GM12878 (cell line): ENCODE measurements at regions not wholly inside any gene's neighbourhood (a gene's known extent, or its start where the extent isn't known, plus 50 kb on each side); places are given as distances from the start of the nearest gene placed in this dataset.

Experiments used
- ATAC-seq: fragments of 200-7000 bp; cut with Tn5 transposase; 3 replicates; pipeline ENCODE4 v1.9.1; 2020; ENCODE audit warnings: mild to moderate bottlenecking, moderate library complexity
- BruUV-seq: library from RNA; stranded (reverse); fragments of 400-500 nt; replicated peaks from 2 replicates; lab custom pipeline; 2021; lab: Mats Ljungman, UMichigan
- CTCF ChIA-PET: fragments of 300-600 bp; sonication (Branson Sonifier 250); formaldehyde crosslinking; extraction: SDS; loops from one replicate; lab custom pipeline; 2021; ENCODE audit warnings: inconsistent platforms; lab: Yijun Ruan, JAX
- POLR2A ChIA-PET: fragments of 350-600 bp; formaldehyde crosslinking; extraction: SDS; loops from one replicate; lab custom pipeline; 2021; ENCODE audit warnings: inconsistent platforms; lab: Charles Lee
- RAD21 ChIA-PET: fragments of 300-600 bp; sonication (Branson Sonifier 250); formaldehyde crosslinking; loops from one replicate; lab custom pipeline; 2023; ENCODE audit warnings: antibody characterized with exemption; ENCODE audit not compliant: unreplicated experiment; lab: Charles Lee
- SMC1A ChIA-PET: fragments of 300-600 bp; sonication (Branson Sonifier 250); formaldehyde crosslinking; loops from one replicate; lab custom pipeline; 2023; ENCODE audit not compliant: unreplicated experiment, uncharacterized antibody; lab: Charles Lee
- DNase-seq: peaks from one replicate; pipeline ENCODE4 v3.0.0-alpha.2; 2011; ENCODE audit warnings: low read depth, low spot score
- FAIRE-seq: peaks from 3 replicates; lab custom pipeline; 2011; peaks lifted over from hg19 to GRCh38; lab: Jason Lieb, UNC
- H2AFZ ChIP-seq: 2 replicates; pipeline ENCODE4 v1.6.0; 2011; ENCODE audit warnings: low read depth, low read length, control low read depth; ENCODE audit not compliant: control insufficient read depth
- H3K27ac ChIP-seq: 2 replicates; pipeline ENCODE4 v1.5.1; 2011; ENCODE audit warnings: control low read depth; ENCODE audit not compliant: control insufficient read depth, insufficient read depth
- H3K27me3 ChIP-seq, 2 experiments: replicated peaks in 1 of 2; 2 replicates each; pipeline versions ENCODE4 v1.6.0 to v1.6.1; 2011; ENCODE audit warnings: low read length in 1 of 2; ENCODE audit not compliant: control insufficient read depth in 2 of 2, insufficient read depth in 2 of 2
- H3K36me3 ChIP-seq, 2 experiments: 2 replicates each; pipeline ENCODE4 v1.5.1; 2011; ENCODE audit warnings: low read length in 1 of 2; ENCODE audit not compliant: control insufficient read depth in 2 of 2, insufficient read depth in 2 of 2
- H3K4me1 ChIP-seq: 2 replicates; pipeline ENCODE4 v1.6.1; 2011; ENCODE audit warnings: mild to moderate bottlenecking, low read length, moderate library complexity, mixed read lengths; ENCODE audit not compliant: control insufficient read depth, insufficient read depth
- H3K4me2 ChIP-seq: 2 replicates; pipeline ENCODE4 v1.6.0; 2011; ENCODE audit warnings: control low read depth; ENCODE audit not compliant: control insufficient read depth, insufficient read depth
- H3K4me3 ChIP-seq: fragments of 200-600 bp; sonication (generic); 2 replicates; pipeline ENCODE4 v1.5.1; 2016
- H3K79me2 ChIP-seq: 2 replicates; pipeline ENCODE4 v1.6.0; 2011; ENCODE audit warnings: low read length; ENCODE audit not compliant: control insufficient read depth, insufficient read depth
- H3K9ac ChIP-seq: 2 replicates; pipeline ENCODE4 v1.8.0; 2011; ENCODE audit warnings: low read length, control low read depth, mixed read lengths; ENCODE audit not compliant: control insufficient read depth, insufficient read depth
- H3K9me3 ChIP-seq: replicated peaks from 3 replicates; pipeline ENCODE4 v1.5.1; 2011; ENCODE audit warnings: mild to moderate bottlenecking, low read length; ENCODE audit not compliant: control insufficient read depth, insufficient read depth
- H4K20me1 ChIP-seq: 2 replicates; pipeline ENCODE4 v1.6.0; 2011; ENCODE audit not compliant: control insufficient read depth, insufficient read depth
- CBX5 ChIP-seq: sonication (generic); IDR thresholded peaks from 2 replicates; pipeline ENCODE4 v1.6.1; 2016; ENCODE audit warnings: low read depth, moderate library complexity, mild to moderate bottlenecking, inconsistent platforms
- CREM ChIP-seq: IDR thresholded peaks from 2 replicates; pipeline ENCODE4 v1.6.1; 2014; ENCODE audit warnings: antibody characterized with exemption, low read depth
- EGR1 ChIP-seq, 2 experiments: IDR thresholded peaks; 1 replicate in 1 of 2; 2 replicates in 1 of 2; pipeline ENCODE4 v1.6.1; 2011 to 2012; ENCODE audit warnings: low read depth in 2 of 2, low read length in 2 of 2, borderline replicate concordance in 1 of 2, mild to moderate bottlenecking in 1 of 2, moderate library complexity in 1 of 2
- EZH2 ChIP-seq: IDR thresholded peaks from 2 replicates; pipeline ENCODE4 v1.6.1; 2012; ENCODE audit warnings: low read depth, mild to moderate bottlenecking, control low read depth, inconsistent platforms, low read length, borderline replicate concordance; ENCODE audit not compliant: control insufficient read depth
- FOS ChIP-seq: IDR thresholded peaks from 3 replicates; pipeline ENCODE4 v1.6.1; 2011; ENCODE audit warnings: borderline replicate concordance; ENCODE audit not compliant: insufficient read length; ENCODE audit errors: extremely low read depth
- IKZF1 ChIP-seq: fragments of 450-650 bp; conservative IDR thresholded peaks from 2 replicates; pipeline ENCODE4 v1.6.1; 2017; ENCODE audit warnings: antibody characterized with exemption, mild to moderate bottlenecking
- MTA2 ChIP-seq: fragments of 450-650 bp; IDR thresholded peaks from 2 replicates; pipeline ENCODE4 v1.6.1; 2016; ENCODE audit warnings: low read depth, mild to moderate bottlenecking, moderate library complexity
- MYB ChIP-seq: fragments of 150-350 bp; IDR thresholded peaks from 2 replicates; pipeline ENCODE4 v1.6.1; 2014; ENCODE audit warnings: mild to moderate bottlenecking, low read depth, low read length, borderline replicate concordance
- NKRF ChIP-seq: fragments of 450-650 bp; conservative IDR thresholded peaks from 2 replicates; pipeline ENCODE4 v1.6.1; 2017; ENCODE audit warnings: mild to moderate bottlenecking, moderate library complexity
- NR2C2 ChIP-seq: IDR thresholded peaks from 2 replicates; pipeline ENCODE4 v1.6.1; 2011; ENCODE audit warnings: borderline replicate concordance, low read depth; ENCODE audit not compliant: control insufficient read depth, insufficient read length
- RAD51 ChIP-seq: fragments of 450-650 bp; IDR thresholded peaks from 2 replicates; pipeline ENCODE4 v1.6.1; 2016; ENCODE audit warnings: moderate library complexity, mild to moderate bottlenecking, inconsistent platforms
- SMAD1 ChIP-seq: fragments of 450-650 bp; IDR thresholded peaks from 2 replicates; pipeline ENCODE4 v1.6.1; 2018; ENCODE audit warnings: mild to moderate bottlenecking, low read depth; ENCODE audit not compliant: partially characterized antibody
- SUPT20H ChIP-seq: IDR thresholded peaks from 2 replicates; pipeline ENCODE4 v1.6.1; 2011; ENCODE audit warnings: low read depth, mild to moderate bottlenecking, low read length, moderate library complexity, borderline replicate concordance; ENCODE audit not compliant: control insufficient read depth
- ZNF622 ChIP-seq: fragments of 450-650 bp; IDR thresholded peaks from 2 replicates; pipeline ENCODE4 v1.6.1; 2017; ENCODE audit warnings: mild to moderate bottlenecking, inconsistent platforms
- ZNF687 ChIP-seq: fragments of 450-650 bp; IDR thresholded peaks from 2 replicates; pipeline ENCODE4 v1.6.1; 2017; ENCODE audit warnings: mild to moderate bottlenecking, moderate library complexity
- WGBS: methylation state at CpG from one replicate; pipeline ENCODE4 v1.1.6; 2016; ENCODE audit warnings: low lambda C conversion rate; ENCODE audit not compliant: insufficient replicate concordance, insufficient coverage; ENCODE audit errors: missing lambda C conversion rate; 5-methylcytosine and 5-hydroxymethylcytosine counted together
- in situ Hi-C: fragments of 300-500 bp; cut with MboI; formaldehyde crosslinking; loops from 9 replicates; pipeline ENCODE4 v1.14.3; 2018; ENCODE audit warnings: mixed read lengths
- intact Hi-C: fragments of 100-400 bp; cut with micrococcal nuclease; formaldehyde crosslinking; loops from one replicate; pipeline ENCODE4 v1.14.2; 2022; ENCODE audit not compliant: unreplicated experiment

GRCh38 chr22:48393885-48394284 is 1433.8 kb downstream of the BRD1 start:
- Histone ChIP-seq H2AFZ (no peak overlapping the region), H3K9ac (no peak overlapping the region), H3K4me1 (no peaks in the 10 kb centered on the region), H3K4me3 (no peak overlapping the region), H3K79me2 (no peaks in the 10 kb centered on the region), H4K20me1 (no peaks in the 10 kb centered on the region), H3K4me2 (no peak overlapping the region), H3K27ac (no peak overlapping the region), H3K9me3 (no peaks in the 10 kb centered on the region; the same call in 2 of the 3 replicates), H3K36me3 (no peaks in the 10 kb centered on the region), H3K27me3 (no peaks in the 10 kb centered on the region)
- ChIA-PET RAD21 (interaction anchor here (0.7 kb wide), 1 partner anchor 503 kb away, joined by 3 read pairs; no protein-coding TSS in a partner anchor), SMC1A (no interaction called here), POLR2A (no interaction called here), CTCF (no interaction called here)
- ATAC-seq = no peak
- TF ChIP-seq ZNF622 (no peak), SUPT20H (no peak), FOS (no peak), MYB (no peak), MTA2 (no peak), SMAD1 (no peak), EZH2 (no peak), IKZF1 (no peak), EGR1 (IDR thresholded peaks at IDR 0.05; ENCODE audit: borderline replicate concordance in 1 of 2, low read depth in 2 of 2, low read length in 2 of 2) (no peak), NKRF (no peak), RAD51 (no peak), ZNF687 (no peak), CBX5 (no peak), NR2C2 (no peak), CREM (no peak)
- intact Hi-C loops = no loop called here
- no peak for FAIRE-seq
- no peak for DNase-seq
- WGBS = 51% methylated on average over 10 of the region's 10 CpGs
- no TSS peak for BruUV-seq
- in situ Hi-C loops = no loop called here
